IMR-90 (cell line): ENCODE measurements at regions not wholly inside any gene's neighbourhood (a gene's known extent, or its start where the extent isn't known, plus 50 kb on each side); places are given as distances from the start of the nearest gene placed in this dataset.

Experiments
- CEBPB ChIP-seq: IDR thresholded peaks from 2 replicates; pipeline ENCODE4 v1.6.1; 2012; ENCODE audit warnings: low read depth, low read length, improper control_type of control experiment
- CTCF ChIP-seq: conservative IDR thresholded peaks from 2 replicates; pipeline ENCODE4 v1.5.1; 2012; ENCODE audit warnings: mild to moderate bottlenecking, low read depth, low read length, improper control_type of control experiment
- MXI1 ChIP-seq: IDR thresholded peaks from 2 replicates; pipeline ENCODE4 v1.6.1; 2012; ENCODE audit warnings: low read depth, mild to moderate bottlenecking, low read length, moderate library complexity, borderline replicate concordance
- NFE2L2 ChIP-seq: fragments of 150-350 bp; IDR thresholded peaks from 2 replicates; pipeline ENCODE4 v1.6.1; 2016; ENCODE audit warnings: low read depth, mild to moderate bottlenecking, low read length
- POLR2A ChIP-seq: IDR thresholded peaks from 2 replicates; pipeline ENCODE4 v1.6.1; 2012; ENCODE audit warnings: mild to moderate bottlenecking, low read depth, low read length
- RAD21 ChIP-seq: IDR thresholded peaks from 2 replicates; pipeline ENCODE4 v1.6.1; 2012; ENCODE audit warnings: low read length, improper control_type of control experiment
- RCOR1 ChIP-seq: IDR thresholded peaks from 2 replicates; pipeline ENCODE4 v1.6.1; 2012; ENCODE audit warnings: mild to moderate bottlenecking, low read length, improper control_type of control experiment; ENCODE audit not compliant: insufficient replicate concordance

- no peak for TF ChIP-seq CTCF
- TF ChIP-seq POLR2A: no peak
- TF ChIP-seq RAD21: no peak
- no peak for TF ChIP-seq RCOR1
- TF ChIP-seq NFE2L2: no peak
- TF ChIP-seq CEBPB: no peak
- no peak for TF ChIP-seq MXI1
These were observed 135.1 kb downstream of the PMP22 start for GRCh38 chr17:15129986-15130385.
